ENCODE measurements at regions not wholly inside any gene's neighbourhood (a gene's known extent, or its start where the extent isn't known, plus 50 kb on each side); places are given as distances from the start of the nearest gene placed in this dataset.

GRCh38 chr10:78770167-78771090, 298.3 kb upstream of the ZMIZ1 start:
- DNase-seq, result no peak

GRCh38 chr10:78771260-78771659, 297.5 kb upstream of the ZMIZ1 start:
- no peak for DNase-seq

GRCh38 chr10:78771808-78772455, 296.8 kb upstream of the ZMIZ1 start:
- DNase-seq, result no peak

- DNase-seq, result no peak
Measured at GRCh38 chr10:78772486-78772885, 296.3 kb upstream of the ZMIZ1 start.

GRCh38 chr10:78772986-78773530, 295.7 kb upstream of the ZMIZ1 start:
- DNase-seq, result no peak

- DNase-seq, result no peak
Measured at GRCh38 chr10:78774614-78774998, 294.2 kb upstream of the ZMIZ1 start.

- DNase-seq, result no peak
Measured at GRCh38 chr10:78774999-78775711, 293.6 kb upstream of the ZMIZ1 start.

GRCh38 chr10:78775891-78776290, 292.9 kb upstream of the ZMIZ1 start:
- no peak for DNase-seq

GRCh38 chr10:78776756-78777155, 292.0 kb upstream of the ZMIZ1 start:
- no peak for DNase-seq

GRCh38 chr10:78777466-78777865, 291.3 kb upstream of the ZMIZ1 start:
- DNase-seq, result no peak

GRCh38 chr10:78777867-78778266, 290.9 kb upstream of the ZMIZ1 start:
- no peak for DNase-seq

GRCh38 chr10:78778444-78779338, 290.1 kb upstream of the ZMIZ1 start:
- no peak for DNase-seq

- DNase-seq, result no peak
Measured at GRCh38 chr10:78779339-78779955, 289.3 kb upstream of the ZMIZ1 start.

GRCh38 chr10:78780551-78780961, 288.2 kb upstream of the ZMIZ1 start:
- DNase-seq, result no peak

GRCh38 chr10:78781251-78781913, 287.4 kb upstream of the ZMIZ1 start:
- no peak for DNase-seq

GRCh38 chr10:78781991-78782390, 286.8 kb upstream of the ZMIZ1 start:
- no peak for DNase-seq

- DNase-seq, result no peak
Measured at GRCh38 chr10:78782441-78782840, 286.3 kb upstream of the ZMIZ1 start.

GRCh38 chr10:78783753-78784152, 285.0 kb upstream of the ZMIZ1 start:
- no peak for DNase-seq

GRCh38 chr10:78784546-78784945, 284.2 kb upstream of the ZMIZ1 start:
- no peak for DNase-seq

GRCh38 chr10:78785066-78785465, 283.7 kb upstream of the ZMIZ1 start:
- DNase-seq, result no peak

- no peak for DNase-seq
Measured at GRCh38 chr10:78785991-78786390, 282.8 kb upstream of the ZMIZ1 start.
